NCI-H2227 treated with DMSO at 0.1 percent for 48 hours (cell line): ENCODE measurements at regions not wholly inside any gene's neighbourhood (a gene's known extent, or its start where the extent isn't known, plus 50 kb on each side); places are given as distances from the start of the nearest gene placed in this dataset.

Source experiments
- DNase-seq: peaks from one replicate; lab custom pipeline; 2025; lab: John Stamatoyannopoulos, UW

GRCh38 chr7:20267482-20267881 lies 50.3 kb upstream of the MACC1 start:
- no peak for DNase-seq

- DNase-seq, result no peak
Measured at GRCh38 chr7:20268824-20269223, 51.6 kb upstream of the MACC1 start.

GRCh38 chr7:20269726-20270125 lies 52.5 kb upstream of the MACC1 start:
- DNase-seq, result no peak

- DNase-seq, result no peak
Measured at GRCh38 chr7:20270371-20270770, 53.2 kb upstream of the MACC1 start.

- DNase-seq, result no peak
Measured at GRCh38 chr7:20270867-20271266, 53.7 kb upstream of the MACC1 start.

GRCh38 chr7:20275637-20276036 lies 55.1 kb upstream of the ITGB8 start:
- no peak for DNase-seq

- no peak for DNase-seq
Measured at GRCh38 chr7:20276705-20277472, 53.8 kb upstream of the ITGB8 start.

GRCh38 chr7:20279979-20280378 lies 50.7 kb upstream of the ITGB8 start:
- peak; percentile 9 for DNase-seq

GRCh38 chr7:20280475-20281351 lies 50.0 kb upstream of the ITGB8 start:
- DNase-seq, result no peak
